ENCODE measurements at regions not wholly inside any gene's neighbourhood (a gene's known extent, or its start where the extent isn't known, plus 50 kb on each side); places are given as distances from the start of the nearest gene placed in this dataset.

DNA sequence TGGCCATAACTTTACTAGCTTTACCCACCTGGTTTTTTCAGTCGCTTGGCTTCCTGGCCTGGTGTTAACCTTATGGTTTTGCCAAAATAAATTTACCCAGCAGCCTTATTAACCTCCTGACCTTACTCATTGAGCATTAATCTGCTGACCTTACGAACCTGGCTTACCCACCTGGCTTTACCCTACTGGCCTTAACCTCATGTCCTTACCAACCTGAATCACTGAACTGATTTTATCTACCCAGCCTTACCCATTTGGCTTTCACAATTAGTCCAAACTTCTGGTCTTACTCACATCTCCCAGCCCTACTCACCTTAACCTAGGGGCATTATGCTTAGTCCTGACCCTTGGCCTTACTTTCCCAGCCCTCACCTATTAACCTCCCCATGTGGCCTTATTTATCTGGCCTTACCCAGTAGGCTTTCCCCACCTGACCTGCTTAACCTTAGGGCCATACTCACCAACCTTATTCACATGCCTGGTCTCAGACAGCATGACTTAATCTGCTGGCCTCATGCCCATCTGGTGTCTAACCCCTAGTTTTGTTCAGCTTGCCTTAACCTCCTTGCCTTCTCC, 93.4 kb downstream of the IL12A start (continued):
- TF ChIP-seq TEAD4 (IDR thresholded peaks at IDR 0.05; ENCODE audit: low read depth, low read length) (no peak), FOSL1 (IDR thresholded peaks at IDR 0.05; ENCODE audit: insufficient read depth, low read depth, low read length) (no peak)

Data from H1 (cell line).